ENCODE measurements at regions not wholly inside any gene's neighbourhood (a gene's known extent, or its start where the extent isn't known, plus 50 kb on each side); places are given as distances from the start of the nearest gene placed in this dataset.

- TF ChIP-seq POLR2AphosphoS5 (IDR thresholded peaks at IDR 0.05) (no peak), POLR2A (IDR thresholded peaks at IDR 0.05) (no peak), CTCF (IDR thresholded peaks at IDR 0.05) (no peak)
Measured at GRCh38 chr4:163620738-163621137, 126.2 kb downstream of the TMA16 start.

Data from breast epithelium (tissue), 3 donors.